ENCODE measurements at regions not wholly inside any gene's neighbourhood (a gene's known extent, or its start where the extent isn't known, plus 50 kb on each side); places are given as distances from the start of the nearest gene placed in this dataset.

GRCh38 chr20:16220826-16221225, 352.4 kb downstream of the KIF16B start:
- in situ Hi-C loops (cut with HindIII; ENCODE audit: low sequenced_read_pairs): no loop called here
- no peak for DNase-seq (ENCODE audit: low spot score)

GRCh38 chr20:16219182-16219581, 354.1 kb downstream of the KIF16B start:
- in situ Hi-C loops (cut with HindIII; ENCODE audit: low sequenced_read_pairs): no loop called here
- DNase-seq (ENCODE audit: low spot score): no peak

- DNase-seq (ENCODE audit: low spot score): no peak
- in situ Hi-C loops (cut with HindIII; ENCODE audit: low sequenced_read_pairs): no loop called here
These were observed 356.4 kb downstream of the KIF16B start for GRCh38 chr20:16216914-16217230.

GRCh38 chr20:16216227-16216913, 356.9 kb downstream of the KIF16B start:
- no peak for DNase-seq (ENCODE audit: low spot score)
- in situ Hi-C loops (cut with HindIII; ENCODE audit: low sequenced_read_pairs): no loop called here

GRCh38 chr20:16215041-16215440, 358.2 kb downstream of the KIF16B start:
- DNase-seq (ENCODE audit: low spot score): no peak
- in situ Hi-C loops (cut with HindIII; ENCODE audit: low sequenced_read_pairs): no loop called here

- no peak for DNase-seq (ENCODE audit: low spot score)
- in situ Hi-C loops (cut with HindIII; ENCODE audit: low sequenced_read_pairs): no loop called here
These were observed 360.5 kb downstream of the KIF16B start for GRCh38 chr20:16212790-16213189.

GRCh38 chr20:16209951-16210361, 363.3 kb downstream of the KIF16B start:
- DNase-seq (ENCODE audit: low spot score): no peak
- in situ Hi-C loops (cut with HindIII; ENCODE audit: low sequenced_read_pairs): no loop called here

- in situ Hi-C loops (cut with HindIII; ENCODE audit: low sequenced_read_pairs): no loop called here
- no peak for DNase-seq (ENCODE audit: low spot score)
These were observed 363.9 kb downstream of the KIF16B start for GRCh38 chr20:16209357-16209756.

- in situ Hi-C loops (cut with HindIII; ENCODE audit: low sequenced_read_pairs): no loop called here
- DNase-seq (ENCODE audit: low spot score): no peak
These were observed 364.8 kb downstream of the KIF16B start for GRCh38 chr20:16208443-16208842.

- DNase-seq (ENCODE audit: low spot score): no peak
- in situ Hi-C loops (cut with HindIII; ENCODE audit: low sequenced_read_pairs): no loop called here
These were observed 366.4 kb downstream of the KIF16B start for GRCh38 chr20:16206817-16207216.

GRCh38 chr20:16205507-16205906, 367.7 kb downstream of the KIF16B start:
- DNase-seq (ENCODE audit: low spot score): no peak
- in situ Hi-C loops (cut with HindIII; ENCODE audit: low sequenced_read_pairs): no loop called here

GRCh38 chr20:16203096-16203495, 370.2 kb downstream of the KIF16B start:
- peak; percentile 5 for DNase-seq (ENCODE audit: low spot score)
- in situ Hi-C loops (cut with HindIII; ENCODE audit: low sequenced_read_pairs): no loop called here

- DNase-seq (ENCODE audit: low spot score): no peak
- in situ Hi-C loops (cut with HindIII; ENCODE audit: low sequenced_read_pairs): no loop called here
These were observed 372.1 kb downstream of the KIF16B start for GRCh38 chr20:16201191-16201590.

GRCh38 chr20:16197696-16198095, 375.6 kb downstream of the KIF16B start:
- in situ Hi-C loops (cut with HindIII; ENCODE audit: low sequenced_read_pairs): no loop called here
- DNase-seq (ENCODE audit: low spot score): no peak

GRCh38 chr20:16195671-16196070, 377.6 kb downstream of the KIF16B start:
- in situ Hi-C loops (cut with HindIII; ENCODE audit: low sequenced_read_pairs): no loop called here
- DNase-seq (ENCODE audit: low spot score): no peak

- no peak for DNase-seq (ENCODE audit: low spot score)
- in situ Hi-C loops (cut with HindIII; ENCODE audit: low sequenced_read_pairs): no loop called here
These were observed 378.5 kb downstream of the KIF16B start for GRCh38 chr20:16194617-16195360.

GRCh38 chr20:16191496-16191895, 381.8 kb downstream of the KIF16B start:
- in situ Hi-C loops (cut with HindIII; ENCODE audit: low sequenced_read_pairs): no loop called here

GRCh38 chr20:16189371-16189770, 383.9 kb downstream of the KIF16B start:
- DNase-seq (ENCODE audit: low spot score): no peak
- in situ Hi-C loops (cut with HindIII; ENCODE audit: low sequenced_read_pairs): no loop called here

More at GRCh38 chr20:16191496-16191895, 381.8 kb downstream of the KIF16B start:
- no peak for DNase-seq (ENCODE audit: low spot score)

- DNase-seq (ENCODE audit: low spot score): no peak
- in situ Hi-C loops (cut with HindIII; ENCODE audit: low sequenced_read_pairs): no loop called here
These were observed 385.2 kb downstream of the KIF16B start for GRCh38 chr20:16187956-16188616.

- no peak for DNase-seq (ENCODE audit: low spot score)
- in situ Hi-C loops (cut with HindIII; ENCODE audit: low sequenced_read_pairs): no loop called here
These were observed 393.3 kb downstream of the KIF16B start for GRCh38 chr20:16179919-16180318.
